ENCODE measurements at regions not wholly inside any gene's neighbourhood (a gene's known extent, or its start where the extent isn't known, plus 50 kb on each side); places are given as distances from the start of the nearest gene placed in this dataset.

GRCh38 chr3:59372346-59372745 lies 322.5 kb upstream of the CFAP20DC start:
- TF ChIP-seq CTCF (IDR thresholded peaks at IDR 0.05) (no peak), POLR2A (IDR thresholded peaks at IDR 0.05) (no peak), POLR2AphosphoS5 (IDR thresholded peaks at IDR 0.05) (no peak)
